GM19372 (cell line): ENCODE measurements at regions not wholly inside any gene's neighbourhood (a gene's known extent, or its start where the extent isn't known, plus 50 kb on each side); places are given as distances from the start of the nearest gene placed in this dataset.

Source experiments
- ATAC-seq: cut with Tn5 transposase; IDR thresholded peaks from one replicate; pipeline ENCODE4 v1.9.1; 2021; ENCODE audit warnings: mild to moderate bottlenecking, low read depth, moderate library complexity; ENCODE audit not compliant: unreplicated experiment

DNA sequence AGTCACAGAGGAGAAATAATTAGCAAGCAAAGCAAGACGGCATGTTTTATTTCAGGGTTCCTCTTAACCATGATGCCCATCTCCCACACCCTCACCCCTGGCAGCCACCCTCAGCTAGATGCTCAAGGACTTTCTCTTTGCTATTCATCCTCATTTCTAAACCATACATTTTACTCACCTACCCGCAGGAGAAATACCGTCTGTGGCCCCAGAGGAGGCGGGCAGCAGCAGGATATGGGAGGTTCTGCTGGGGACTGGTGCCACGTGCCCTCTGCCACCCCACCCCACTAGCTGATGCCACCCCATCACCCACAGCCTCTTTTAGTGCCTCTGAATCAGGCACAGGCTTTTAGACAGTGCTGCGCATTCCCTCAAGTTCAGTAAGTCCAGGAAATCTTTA lies 168.7 kb upstream of the ITGB1 start:
- no peak for ATAC-seq

GRCh38 chr10:33125522-33126517 lies 167.8 kb upstream of the ITGB1 start:
- ATAC-seq = no peak

DNA sequence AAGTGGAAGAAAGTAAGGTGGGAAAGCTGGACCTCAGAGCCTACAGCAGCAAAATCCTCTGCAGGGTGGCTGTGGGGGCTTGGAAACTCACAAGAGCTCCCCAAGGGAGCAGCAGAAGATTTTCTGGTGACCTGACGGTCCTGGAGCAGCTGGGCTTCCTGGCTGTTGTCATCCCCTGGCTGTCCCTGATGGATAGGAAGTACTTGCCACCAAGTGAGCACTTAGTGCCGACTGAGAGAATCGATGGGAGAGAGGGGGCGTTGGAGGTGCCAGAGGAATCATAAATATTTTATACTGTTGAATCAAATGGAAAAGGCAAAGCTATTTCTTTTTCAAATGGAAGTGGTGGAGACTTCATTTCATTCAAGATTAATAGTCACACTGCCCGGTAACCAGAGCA lies 167.1 kb upstream of the ITGB1 start:
- no peak for ATAC-seq

DNA sequence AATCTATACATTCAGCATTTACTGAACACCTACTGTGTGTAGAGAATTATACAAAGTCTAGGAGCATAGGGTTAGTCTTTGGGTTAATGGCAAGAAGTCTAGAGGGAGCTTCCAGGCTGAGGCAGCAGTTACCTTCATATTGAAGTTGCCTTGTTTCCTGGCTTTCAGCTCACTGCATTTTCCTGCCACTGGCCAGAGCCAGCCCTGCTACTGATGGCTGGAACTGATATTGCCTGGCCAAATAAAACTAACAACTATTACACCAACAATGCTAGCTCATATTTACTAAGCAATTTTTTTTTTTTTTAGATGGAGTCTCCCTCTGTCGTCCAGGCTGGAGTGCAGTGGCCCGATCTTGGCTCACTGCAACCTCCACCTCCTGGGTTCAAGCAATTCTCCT lies 165.7 kb upstream of the ITGB1 start:
- ATAC-seq = no peak

DNA sequence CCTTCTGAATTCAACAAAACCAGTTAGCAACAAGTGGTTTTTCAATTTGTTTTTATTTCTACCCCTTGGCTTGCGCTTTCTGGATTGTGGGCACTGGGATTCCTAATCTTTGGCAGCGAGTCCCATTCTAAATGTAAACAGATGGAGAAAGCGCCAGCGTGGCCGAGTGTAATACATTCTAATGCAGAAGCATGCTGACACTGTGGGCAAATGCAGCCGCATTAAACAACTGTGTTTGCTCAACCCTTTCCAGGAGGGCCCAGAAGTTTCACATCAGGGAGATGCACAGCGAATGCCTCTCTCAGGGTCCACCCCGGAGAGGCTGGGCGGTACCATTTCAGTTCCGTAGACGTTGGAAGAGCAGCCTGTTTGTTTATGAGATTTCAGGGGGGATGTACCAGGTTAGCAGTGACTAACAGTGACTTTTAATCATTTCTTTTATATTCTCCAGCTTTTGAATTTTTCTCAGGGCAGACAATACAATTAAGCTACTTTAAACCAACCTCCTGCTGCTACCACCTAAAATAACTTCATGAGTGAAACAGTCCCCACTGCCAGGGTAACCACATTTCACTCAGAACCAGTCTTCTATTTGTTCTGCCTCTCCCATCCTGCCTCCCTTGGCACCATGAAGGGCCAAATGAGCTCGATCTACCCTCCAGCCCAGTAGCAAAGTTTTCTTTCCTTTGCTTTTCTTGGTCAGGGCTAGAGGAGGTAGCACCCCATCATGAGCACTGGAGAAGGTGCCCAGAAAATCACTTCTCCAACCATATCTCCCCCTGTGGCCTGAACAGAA lies 164.2 kb upstream of the ITGB1 start:
- no peak for ATAC-seq

DNA sequence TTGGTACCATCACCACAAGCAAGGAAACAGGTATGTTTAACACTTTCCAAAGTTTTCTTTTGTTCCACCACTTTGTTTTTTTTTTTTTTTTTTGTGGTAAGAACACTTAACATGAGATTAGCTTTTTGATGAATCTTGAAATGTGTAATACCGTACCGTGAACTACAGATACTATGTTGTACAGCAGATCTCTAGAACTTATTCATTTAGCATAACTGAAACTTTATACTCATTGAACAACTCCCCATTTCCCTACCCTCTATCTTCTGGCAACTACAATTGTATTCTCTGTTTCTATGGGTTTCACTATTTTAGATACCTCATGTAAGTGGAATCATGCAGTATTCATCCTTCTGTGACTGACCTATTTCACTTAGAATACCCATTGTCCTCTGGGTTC lies 162.7 kb upstream of the ITGB1 start:
- no peak for ATAC-seq

DNA sequence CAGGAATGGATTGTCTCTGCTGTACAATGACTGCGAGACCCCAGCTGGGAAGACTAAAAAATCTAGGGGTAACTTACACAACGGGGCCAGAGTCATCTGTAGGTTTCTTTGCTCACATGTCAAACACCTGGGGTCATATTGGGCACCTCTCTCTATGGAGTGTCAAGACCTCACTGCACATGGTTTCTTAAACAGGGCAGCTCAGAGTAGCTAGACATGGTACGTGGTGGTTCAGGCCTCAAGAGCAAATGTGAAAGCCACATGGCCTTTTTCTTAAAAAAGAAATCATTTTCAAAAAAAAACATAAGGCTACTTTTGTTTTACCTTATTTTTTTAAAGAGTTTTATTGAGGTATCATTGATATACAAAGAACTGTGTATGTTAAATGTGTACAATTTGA lies 162.2 kb upstream of the ITGB1 start:
- ATAC-seq = no peak

- no peak for ATAC-seq
These were observed 159.8 kb upstream of the ITGB1 start for GRCh38 chr10:33117816-33118215.

- no peak for ATAC-seq
These were observed 159.2 kb upstream of the ITGB1 start for GRCh38 chr10:33117230-33117629.

DNA sequence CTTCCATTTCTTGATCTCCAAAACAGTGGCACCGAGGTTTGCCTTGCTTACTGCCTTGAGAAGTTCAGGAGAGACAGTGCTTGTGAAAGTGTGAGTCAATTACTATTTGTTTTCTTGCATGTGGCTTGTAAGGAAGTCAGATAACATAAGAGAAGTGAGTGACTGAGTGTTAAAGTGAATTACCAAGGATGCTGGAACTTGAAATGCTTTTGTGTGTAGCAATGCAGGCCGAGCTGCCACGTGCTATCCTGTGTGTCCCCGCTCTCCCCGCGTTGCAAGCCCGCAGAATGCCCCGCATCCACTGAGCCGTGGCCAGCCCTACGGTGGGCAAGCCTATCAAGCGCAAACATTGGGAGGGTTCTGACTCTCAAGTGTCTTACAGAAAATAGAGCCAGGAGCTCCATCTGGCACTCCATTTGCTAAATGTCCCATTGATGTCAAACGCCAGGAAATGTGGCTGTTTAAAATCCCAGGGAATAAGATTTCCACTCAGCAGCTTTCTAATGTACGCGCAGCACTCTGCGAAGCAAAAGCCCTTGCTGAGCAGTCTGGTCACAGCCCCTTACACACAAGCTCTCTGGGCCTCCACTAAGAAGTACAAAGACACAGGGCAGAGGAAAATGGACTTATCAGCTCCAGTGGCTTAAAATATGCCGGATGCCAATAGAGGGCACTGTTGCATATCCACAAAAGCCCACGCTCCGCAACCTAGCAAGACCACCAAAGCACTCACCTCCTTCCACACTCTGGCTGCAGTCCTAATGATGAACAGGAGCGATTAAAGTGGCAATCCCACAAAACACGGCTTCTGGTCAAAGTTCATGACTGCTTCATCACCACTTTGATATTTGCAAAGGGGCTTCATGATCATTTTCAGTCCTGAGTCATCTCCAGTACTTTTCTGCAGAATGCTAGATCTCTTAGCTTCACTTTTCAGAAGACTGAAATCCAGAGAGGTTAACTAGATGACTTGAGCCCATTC lies 158.0 kb upstream of the ITGB1 start:
- ATAC-seq = no peak

DNA sequence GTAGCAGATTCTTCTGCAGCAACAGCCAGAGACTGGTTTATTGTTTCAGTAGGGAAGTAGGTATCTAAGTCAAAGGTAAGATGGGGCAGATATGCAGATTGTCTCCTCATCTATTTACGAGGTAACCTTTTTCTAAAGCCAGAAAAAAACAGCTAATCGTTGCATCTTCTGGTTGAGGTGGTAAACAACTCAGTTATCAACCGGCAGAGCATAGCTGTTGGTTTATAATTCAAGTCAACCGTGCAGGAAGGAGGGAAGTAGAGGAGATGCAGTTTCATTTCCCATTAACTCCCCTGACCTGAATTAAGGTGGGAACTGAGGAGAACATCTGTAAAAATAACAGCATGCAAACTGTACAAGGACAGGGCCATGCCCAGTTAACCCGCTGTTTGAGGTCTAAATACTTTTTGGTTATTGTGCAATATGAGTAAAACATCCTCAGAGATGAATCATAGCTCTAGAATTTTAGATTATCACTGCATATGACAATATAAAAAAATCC lies 156.5 kb upstream of the ITGB1 start:
- no peak for ATAC-seq

DNA sequence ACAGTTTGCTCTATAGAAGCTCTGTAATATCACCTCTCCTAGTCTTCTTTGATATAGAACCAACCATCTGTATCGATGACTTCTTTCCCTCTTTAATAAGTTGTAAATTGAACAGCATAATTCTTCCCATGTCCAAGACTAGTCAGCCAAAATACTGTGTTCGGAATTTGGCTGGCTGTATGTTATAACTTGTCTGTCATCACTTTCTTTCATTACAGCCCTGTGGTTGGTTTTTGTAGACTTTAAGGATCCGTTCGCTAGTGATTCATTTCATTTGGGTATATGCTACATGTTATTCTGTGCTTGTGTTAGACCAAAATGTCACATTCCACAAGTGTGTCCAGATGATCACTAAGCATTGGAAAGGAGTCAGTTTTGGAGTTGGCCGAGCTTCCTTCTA lies 155.4 kb upstream of the ITGB1 start:
- ATAC-seq = no peak

DNA sequence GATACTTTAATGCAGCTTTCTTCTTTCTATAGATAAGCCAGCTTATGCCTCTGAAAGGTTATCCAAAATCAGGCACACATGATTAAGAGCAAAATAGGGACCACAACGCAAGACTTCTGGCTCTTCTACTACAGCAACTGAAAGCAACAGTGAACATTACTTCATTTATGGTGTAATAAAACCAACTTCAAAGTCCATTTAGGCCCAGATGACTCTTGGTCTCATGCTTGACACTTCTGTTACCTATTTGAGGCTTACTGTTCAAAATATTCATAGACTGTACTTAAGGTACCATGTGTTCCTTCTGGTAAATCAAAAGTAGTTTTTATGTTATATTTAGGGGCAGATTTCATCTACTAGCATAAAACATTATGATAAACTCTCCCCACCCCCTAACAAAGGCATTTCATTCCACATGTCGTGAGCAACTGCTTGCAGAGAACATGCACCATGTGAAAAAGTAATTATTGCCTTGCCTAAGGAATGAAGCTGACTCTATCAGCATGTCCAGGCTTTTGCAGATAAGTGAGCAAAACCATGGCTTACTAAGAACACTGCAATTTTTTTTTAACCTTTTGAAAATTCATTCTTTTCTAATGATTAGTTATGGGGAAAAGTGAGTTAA lies 154.9 kb upstream of the ITGB1 start:
- no peak for ATAC-seq

DNA sequence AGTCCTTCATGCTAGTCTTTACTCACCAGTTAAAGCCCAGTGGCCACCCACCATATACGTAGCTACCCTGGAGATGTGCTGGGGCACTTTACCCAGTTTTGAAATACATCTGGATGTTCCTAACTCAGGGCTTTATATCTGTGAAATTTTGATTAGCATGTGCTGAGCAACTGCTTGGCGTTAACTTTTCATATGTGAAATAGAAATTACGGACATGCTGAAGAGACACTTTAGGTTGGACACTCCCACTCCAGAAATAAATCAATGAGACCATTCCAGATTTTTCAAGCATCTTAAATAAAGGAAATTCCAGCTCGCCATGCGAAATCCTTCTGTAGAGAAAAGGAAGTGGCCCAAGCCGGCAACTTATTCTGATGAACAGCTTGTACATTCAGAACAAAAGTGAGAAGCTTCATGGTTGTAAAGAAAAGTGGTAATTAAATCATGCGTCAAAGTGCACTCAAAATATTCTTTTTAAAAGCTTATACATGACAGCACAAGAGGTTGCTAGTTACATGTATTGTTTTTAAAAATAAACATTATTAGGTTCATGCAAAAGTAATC lies 153.5 kb upstream of the ITGB1 start:
- no peak for ATAC-seq

- ATAC-seq = no peak
These were observed 151.9 kb upstream of the ITGB1 start for GRCh38 chr10:33109788-33110469.

DNA sequence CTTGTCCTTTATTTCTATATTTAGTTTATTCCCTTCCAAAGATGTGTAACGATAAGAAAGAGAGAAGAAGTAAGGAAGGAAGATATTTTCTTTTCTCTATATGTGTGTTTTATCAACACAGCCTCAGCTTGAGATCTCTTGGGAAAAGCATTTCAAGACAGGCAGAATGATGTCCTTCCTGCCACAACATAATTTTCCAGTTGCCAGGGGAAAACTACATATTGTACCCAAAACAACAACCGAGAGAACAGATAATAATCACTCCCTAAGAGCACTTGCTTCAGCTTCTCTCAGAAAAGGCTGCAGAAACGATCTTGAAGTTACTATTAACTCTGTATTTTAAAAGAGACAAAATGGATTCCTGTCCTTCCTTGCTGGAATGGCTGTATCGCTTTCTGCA lies 151.4 kb upstream of the ITGB1 start:
- ATAC-seq = no peak

GRCh38 chr10:33107953-33108352 lies 149.9 kb upstream of the ITGB1 start:
- ATAC-seq = no peak

GRCh38 chr10:33106767-33107166 lies 148.7 kb upstream of the ITGB1 start:
- no peak for ATAC-seq

DNA sequence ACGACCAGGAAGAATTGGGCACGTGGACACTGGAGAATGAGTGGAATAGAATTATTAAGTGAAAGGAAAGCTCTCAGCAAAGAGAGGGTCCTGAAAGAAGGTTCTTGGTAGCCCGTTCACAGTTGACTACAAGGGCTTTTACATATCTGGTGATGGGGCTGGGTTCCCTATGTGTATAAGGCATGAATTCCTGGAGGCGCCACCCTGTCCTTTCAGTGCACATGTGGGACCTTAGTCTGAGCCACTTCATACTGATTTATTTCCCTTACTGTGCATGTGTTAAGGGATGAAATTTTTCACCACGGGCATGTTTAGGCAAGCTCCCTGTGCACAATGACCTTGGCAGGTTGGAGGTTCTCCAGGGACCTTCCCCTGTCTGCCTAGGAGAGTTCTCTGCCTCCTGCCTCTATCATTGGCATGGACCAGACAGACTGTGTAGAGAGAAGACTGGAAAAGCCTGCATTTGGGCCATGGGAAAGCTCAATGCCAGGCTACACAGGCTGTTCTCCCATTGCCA lies 145.9 kb upstream of the ITGB1 start:
- ATAC-seq = no peak
